Ovary (tissue), 7 donors: ENCODE measurements at regions not wholly inside any gene's neighbourhood (a gene's known extent, or its start where the extent isn't known, plus 50 kb on each side); places are given as distances from the start of the nearest gene placed in this dataset.

Experiments
- DNase-seq, 5 donors: peaks; one replicate each; pipeline ENCODE4 v3.0.0-alpha.2; 2019 to 2020
- H3K27ac ChIP-seq, 2 donors: fragments of 200-600 bp; one replicate each; pipeline versions ENCODE4 v1.5.1 to v1.8.0; 2019 to 2022
- H3K27me3 ChIP-seq: fragments of 200-600 bp; one replicate; pipeline ENCODE4 v1.8.0; 2022
- H3K36me3 ChIP-seq: fragments of 200-600 bp; sonication (generic); one replicate; pipeline ENCODE4 v1.5.1; 2019
- H3K4me1 ChIP-seq: one replicate; pipeline ENCODE4 v1.8.1; 2013; ENCODE audit warnings: mild to moderate bottlenecking, moderate library complexity; ENCODE audit not compliant: insufficient read depth
- H3K4me3 ChIP-seq: fragments of 200-600 bp; sonication (generic); one replicate; pipeline ENCODE4 v1.5.1; 2017
- H3K9me3 ChIP-seq, 2 donors: fragments of 200-600 bp in 1 of 2; sonication (generic) in 1 of 2; one replicate each; pipeline versions ENCODE4 v1.5.1 to v1.8.1; 2013 to 2019; ENCODE audit warnings: mild to moderate bottlenecking in 1 of 2, moderate library complexity in 1 of 2
- EP300 ChIP-seq: sonication (generic); formaldehyde crosslinking; IDR thresholded peaks from one replicate; pipeline ENCODE4 v1.6.1; 2017; ENCODE audit warnings: antibody characterized with exemption
- POLR2A ChIP-seq: fragments of 450-650 bp; IDR thresholded peaks from one replicate; pipeline ENCODE4 v1.6.1; 2017; ENCODE audit warnings: antibody characterized with exemption, mild to moderate bottlenecking, moderate library complexity
- WGBS, 3 donors: extraction: QIAGEN DNeasy Blood & Tissue Kit in 1 of 3; methylation state at CpG; one replicate each; pipeline versions ENCODE4 v1.1.5 to v1.1.7; 2013 to 2017; 5-methylcytosine and 5-hydroxymethylcytosine counted together
- intact Hi-C, 4 donors: fragments of 100-400 bp; cut with DNase I; formaldehyde crosslinking; loops; one replicate each; pipeline versions ENCODE4 v1.11.0 to v1.15.1; 2022 to 2023
- TF ChIP-seq, protein P1 (sequence below), 3 donors: fragments of 450-650 bp in 2 of 3; fragments of 200-600 bp in 1 of 3; IDR thresholded peaks; one replicate each; pipeline versions ENCODE4 v1.5.1 to v1.8.0; 2016 to 2022; ENCODE audit warnings: antibody characterized with exemption in 3 of 3, mild to moderate bottlenecking in 1 of 3
- donor health status: DM: no; HTN: no; CAD: no; lungs with moderate emphysema.
- donor health status: DM: no; HTN: no; CAD: no.
- donor health status: Bipolar disorder and iron deficiency.
- donor health status: DM: no; HTN: no; CAD: no.
- donor health status: DM: yes; HTN: yes; CAD: no.

GRCh38 chr5:62729675-62730074 is 151.1 kb downstream of the LRRC70 start:
- no peaks in the 10 kb centered on the region for H3K27me3 ChIP-seq
- intact Hi-C loops: no loop called here
- 27 to 39% (median 33%) methylated on average over 2 of the region's 2 CpGs for WGBS, 3 donors
- no peak overlapping the region for H3K27ac ChIP-seq
- no peaks in the 10 kb centered on the region for H3K4me1 ChIP-seq
- TF ChIP-seq, protein P1, sequence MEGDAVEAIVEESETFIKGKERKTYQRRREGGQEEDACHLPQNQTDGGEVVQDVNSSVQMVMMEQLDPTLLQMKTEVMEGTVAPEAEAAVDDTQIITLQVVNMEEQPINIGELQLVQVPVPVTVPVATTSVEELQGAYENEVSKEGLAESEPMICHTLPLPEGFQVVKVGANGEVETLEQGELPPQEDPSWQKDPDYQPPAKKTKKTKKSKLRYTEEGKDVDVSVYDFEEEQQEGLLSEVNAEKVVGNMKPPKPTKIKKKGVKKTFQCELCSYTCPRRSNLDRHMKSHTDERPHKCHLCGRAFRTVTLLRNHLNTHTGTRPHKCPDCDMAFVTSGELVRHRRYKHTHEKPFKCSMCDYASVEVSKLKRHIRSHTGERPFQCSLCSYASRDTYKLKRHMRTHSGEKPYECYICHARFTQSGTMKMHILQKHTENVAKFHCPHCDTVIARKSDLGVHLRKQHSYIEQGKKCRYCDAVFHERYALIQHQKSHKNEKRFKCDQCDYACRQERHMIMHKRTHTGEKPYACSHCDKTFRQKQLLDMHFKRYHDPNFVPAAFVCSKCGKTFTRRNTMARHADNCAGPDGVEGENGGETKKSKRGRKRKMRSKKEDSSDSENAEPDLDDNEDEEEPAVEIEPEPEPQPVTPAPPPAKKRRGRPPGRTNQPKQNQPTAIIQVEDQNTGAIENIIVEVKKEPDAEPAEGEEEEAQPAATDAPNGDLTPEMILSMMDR (IDR thresholded peaks at IDR 0.05): no peak
- no peaks in the 10 kb centered on the region for H3K9me3 ChIP-seq
- DNase-seq: no peak
- no peaks in the 10 kb centered on the region for H3K36me3 ChIP-seq
- no peak overlapping the region for H3K4me3 ChIP-seq

GRCh38 chr5:62727861-62728260 is 149.2 kb downstream of the LRRC70 start:
- Histone ChIP-seq H3K27me3 (no peaks in the 10 kb centered on the region), H3K36me3 (no peaks in the 10 kb centered on the region), H3K27ac (no peak overlapping the region), H3K4me1 (no peaks in the 10 kb centered on the region), H3K9me3 (no peaks in the 10 kb centered on the region), H3K4me3 (no peak overlapping the region)
- WGBS, 3 donors: 93 to 98% (median 96%) methylated on average over 2 of the region's 2 CpGs
- no peak for DNase-seq
- intact Hi-C loops: no loop called here
- no peak for TF ChIP-seq EP300
- TF ChIP-seq, protein P1 (IDR thresholded peaks at IDR 0.05): no peak
- no peak for TF ChIP-seq POLR2A

GRCh38 chr5:62727184-62727583 is 148.6 kb downstream of the LRRC70 start:
- H3K27ac ChIP-seq: no peak overlapping the region
- H3K4me3 ChIP-seq: no peak overlapping the region
- intact Hi-C loops: no loop called here
- H3K4me1 ChIP-seq: no peaks in the 10 kb centered on the region
- TF ChIP-seq, protein P1 (IDR thresholded peaks at IDR 0.05): no peak
- TF ChIP-seq POLR2A (no peak), EP300 (no peak)
- no peaks in the 10 kb centered on the region for H3K36me3 ChIP-seq
- no peak for DNase-seq
- 91 to 96% (median 93%) methylated on average over 3 of the region's 3 CpGs for WGBS, 3 donors
- H3K27me3 ChIP-seq: no peaks in the 10 kb centered on the region
- no peaks in the 10 kb centered on the region for H3K9me3 ChIP-seq

GRCh38 chr5:62722360-62722759 is 143.7 kb downstream of the LRRC70 start:
- H3K36me3 ChIP-seq: no peaks in the 10 kb centered on the region
- DNase-seq: no peak
- H3K27ac ChIP-seq: no peak overlapping the region
- H3K4me3 ChIP-seq: no peak overlapping the region
- intact Hi-C loops: no loop called here
- H3K9me3 ChIP-seq: no peaks in the 10 kb centered on the region
- peaks cover 4% of the 10 kb centered on the region for H3K4me1 ChIP-seq
- H3K27me3 ChIP-seq: no peaks in the 10 kb centered on the region
- TF ChIP-seq EP300 (no peak), POLR2A (no peak)
- TF ChIP-seq, protein P1 (IDR thresholded peaks at IDR 0.05): no peak
- 84 to 95% (median 93%) methylated on average over 9 of the region's 9 CpGs for WGBS, 3 donors

DNA sequence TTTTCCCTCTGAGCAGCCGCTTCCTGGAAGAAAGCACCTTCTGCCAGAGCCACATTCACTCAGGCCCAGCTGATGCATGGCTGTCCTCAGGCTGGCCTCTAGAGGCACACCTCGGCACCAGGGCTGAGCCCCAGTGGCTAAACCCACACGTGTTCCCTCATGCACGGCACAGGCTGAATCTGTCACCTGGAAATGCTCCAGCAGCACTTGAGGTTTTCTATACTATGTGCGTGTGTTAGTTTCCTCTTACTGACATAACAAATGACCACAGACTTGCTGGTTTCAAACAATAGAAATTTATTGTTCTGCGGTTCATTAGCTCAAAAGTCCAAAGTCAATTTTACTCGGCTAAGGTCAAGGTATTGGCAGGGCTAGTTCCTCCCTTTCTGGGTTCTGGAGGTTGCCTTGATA is 141.4 kb downstream of the LRRC70 start:
- H3K27me3 ChIP-seq: no peaks in the 10 kb centered on the region
- TF ChIP-seq POLR2A (no peak), EP300 (no peak)
- TF ChIP-seq, protein P1 (IDR thresholded peaks at IDR 0.05): no peak
- intact Hi-C loops: no loop called here
- DNase-seq: peak in 1 of 5 donors; percentile 34
- no peaks in the 10 kb centered on the region for H3K36me3 ChIP-seq
- H3K4me3 ChIP-seq: no peak overlapping the region
- no peak overlapping the region for H3K27ac ChIP-seq
- H3K9me3 ChIP-seq: no peaks in the 10 kb centered on the region
- H3K4me1 ChIP-seq: peaks cover 4% of the 10 kb centered on the region
- 67 to 78% (median 75%) methylated on average over 7 of the region's 7 CpGs for WGBS, 3 donors
